Panc1 (cell line): ENCODE measurements at regions not wholly inside any gene's neighbourhood (a gene's known extent, or its start where the extent isn't known, plus 50 kb on each side); places are given as distances from the start of the nearest gene placed in this dataset.

Source experiments
- ATAC-seq: fragments of 200-7000 bp; cut with Tn5 transposase; 2 replicates; pipeline ENCODE4 v1.9.1; 2020; ENCODE audit warnings: mild to moderate bottlenecking, moderate library complexity
- BruUV-seq: library from RNA; stranded (reverse); fragments of 400-500 nt; replicated peaks from 2 replicates; lab custom pipeline; 2021; lab: Mats Ljungman, UMichigan
- CTCF ChIA-PET: fragments of 300-600 bp; sonication (Branson Sonifier 250); formaldehyde crosslinking; loops from one replicate; lab custom pipeline; 2022; ENCODE audit warnings: antibody characterized with exemption; lab: Charles Lee
- POLR2A ChIA-PET: fragments of 300-600 bp; sonication (Branson Sonifier 250); formaldehyde crosslinking; loops from one replicate; lab custom pipeline; 2022; ENCODE audit warnings: antibody characterized with exemption; lab: Charles Lee
- DNase-seq: peaks from one replicate; pipeline ENCODE4 v3.0.0-alpha.2; 2010; ENCODE audit warnings: low read depth, low spot score
- H3K27ac ChIP-seq: 2 replicates; pipeline ENCODE4 v1.5.1; 2011; ENCODE audit warnings: mild to moderate bottlenecking, low read length, inconsistent platforms
- H3K27me3 ChIP-seq: fragments of 200-500 bp; sonication (Bioruptor generic); 2 replicates; pipeline ENCODE4 v1.6.0; 2014; ENCODE audit warnings: low read length, inconsistent platforms; ENCODE audit not compliant: control insufficient read depth, insufficient read depth
- H3K36me3 ChIP-seq: fragments of 200-500 bp; sonication (Bioruptor generic); 2 replicates; pipeline ENCODE4 v1.5.1; 2014; ENCODE audit warnings: inconsistent platforms, mild to moderate bottlenecking, low read length, moderate library complexity; ENCODE audit not compliant: control insufficient read depth, insufficient read depth
- H3K4me1 ChIP-seq: 2 replicates; pipeline ENCODE4 v1.5.1; 2011; ENCODE audit warnings: inconsistent platforms, mild to moderate bottlenecking, low read length, moderate library complexity; ENCODE audit not compliant: control insufficient read depth, insufficient read depth
- H3K4me3 ChIP-seq, 2 experiments: 2 replicates each; pipeline ENCODE4 v1.5.1; 2011 to 2012; ENCODE audit warnings: low read depth in 2 of 2, low read length in 2 of 2, mild to moderate bottlenecking in 2 of 2, inconsistent platforms in 1 of 2, moderate library complexity in 1 of 2
- H3K9me3 ChIP-seq: fragments of 200-500 bp; sonication (Bioruptor generic); 2 replicates; pipeline ENCODE4 v1.5.1; 2014; ENCODE audit warnings: low read depth, mild to moderate bottlenecking, inconsistent platforms, low read length, moderate library complexity; ENCODE audit not compliant: control insufficient read depth, insufficient read depth
- POLR2AphosphoS5 ChIP-seq: IDR thresholded peaks from 2 replicates; pipeline ENCODE4 v1.6.1; 2012; ENCODE audit warnings: mild to moderate bottlenecking, low read depth, low read length, moderate library complexity
- SIN3A ChIP-seq: IDR thresholded peaks from 2 replicates; pipeline ENCODE4 v1.6.1; 2012; ENCODE audit warnings: low read depth, mild to moderate bottlenecking, low read length, moderate library complexity, borderline replicate concordance; ENCODE audit not compliant: insufficient read depth
- TCF7L2 ChIP-seq: IDR thresholded peaks from 2 replicates; pipeline ENCODE4 v1.6.1; 2011; ENCODE audit warnings: mild to moderate bottlenecking, low read depth, low read length, inconsistent platforms
- in situ Hi-C: cut with HindIII; loops from 2 replicates; pipeline ENCODE4 v1.10.0; 2016; ENCODE audit warnings: low sequenced_read_pairs, low pct_unique_long_range_greater_than_20kb
- intact Hi-C: fragments of 100-400 bp; cut with micrococcal nuclease; formaldehyde crosslinking; loops from one replicate; pipeline ENCODE4 v1.10.0; 2022; ENCODE audit not compliant: unreplicated experiment
- TF ChIP-seq, protein P1 (sequence below): fragments of 450-650 bp; IDR thresholded peaks from 2 replicates; pipeline ENCODE4 v1.5.1; 2017; ENCODE audit warnings: mild to moderate bottlenecking
- TF ChIP-seq, protein P2 (sequence below), 2 experiments: IDR thresholded peaks; 2 replicates each; pipeline ENCODE4 v1.6.1; 2011 to 2012; ENCODE audit warnings: low read depth in 2 of 2, control low read depth in 1 of 2, low read length in 1 of 2, mild to moderate bottlenecking in 1 of 2, moderate library complexity in 1 of 2; ENCODE audit not compliant: insufficient read depth in 1 of 2

DNA sequence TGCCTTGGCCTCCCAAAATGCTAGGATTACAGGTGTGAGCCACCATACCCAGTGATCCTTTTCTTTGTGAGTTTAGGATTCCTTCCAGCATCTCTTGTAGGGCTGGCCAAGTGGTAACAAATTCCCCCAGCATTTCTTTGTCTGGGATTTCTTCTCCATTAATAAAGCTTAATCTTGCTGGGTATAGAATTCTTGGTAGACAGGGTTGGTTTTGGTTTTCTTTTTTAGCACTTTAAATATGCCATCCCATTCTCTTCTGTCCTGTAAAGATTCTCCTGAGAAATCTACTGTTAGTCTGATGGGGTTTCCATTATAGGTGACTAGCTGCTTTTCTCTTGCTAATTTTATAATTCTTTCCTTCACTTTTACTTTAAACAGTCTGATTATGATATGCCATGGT is 173.0 kb upstream of the TOM1L1 start:
- CTCF ChIA-PET: no interaction called here
- BruUV-seq: no TSS peak

DNA sequence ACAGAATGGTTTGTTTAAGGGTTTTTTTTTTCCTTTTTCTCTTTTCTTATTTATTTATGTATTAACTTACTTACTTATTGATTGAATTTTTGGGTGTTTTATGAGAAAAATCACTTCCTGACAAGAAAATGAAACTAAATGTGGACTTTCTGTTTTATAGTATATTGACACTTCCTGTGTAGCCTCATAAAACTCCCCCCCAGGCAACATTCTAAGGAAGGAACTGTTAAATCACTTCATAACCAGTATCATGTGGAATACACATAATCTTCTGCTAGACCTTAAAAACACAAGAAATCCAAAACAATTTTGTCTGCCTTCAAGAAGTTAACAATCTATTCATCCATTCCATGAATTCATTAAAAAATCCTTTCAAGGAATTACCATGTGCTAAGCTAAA is 164.1 kb upstream of the TOM1L1 start:
- Histone ChIP-seq H3K4me1 (no peaks in the 10 kb centered on the region), H3K27me3 (no peaks in the 10 kb centered on the region), H3K9me3 (no peaks in the 10 kb centered on the region), H3K36me3 (no peaks in the 10 kb centered on the region), H3K27ac (no peak overlapping the region), H3K4me3 (no peak overlapping the region)
- CTCF ChIA-PET: no interaction called here
- no TSS peak for BruUV-seq
- POLR2A ChIA-PET: no interaction called here
- DNase-seq (no peak), ATAC-seq (no peak)
- in situ Hi-C loops: no loop called here
- TF ChIP-seq, protein P1, sequence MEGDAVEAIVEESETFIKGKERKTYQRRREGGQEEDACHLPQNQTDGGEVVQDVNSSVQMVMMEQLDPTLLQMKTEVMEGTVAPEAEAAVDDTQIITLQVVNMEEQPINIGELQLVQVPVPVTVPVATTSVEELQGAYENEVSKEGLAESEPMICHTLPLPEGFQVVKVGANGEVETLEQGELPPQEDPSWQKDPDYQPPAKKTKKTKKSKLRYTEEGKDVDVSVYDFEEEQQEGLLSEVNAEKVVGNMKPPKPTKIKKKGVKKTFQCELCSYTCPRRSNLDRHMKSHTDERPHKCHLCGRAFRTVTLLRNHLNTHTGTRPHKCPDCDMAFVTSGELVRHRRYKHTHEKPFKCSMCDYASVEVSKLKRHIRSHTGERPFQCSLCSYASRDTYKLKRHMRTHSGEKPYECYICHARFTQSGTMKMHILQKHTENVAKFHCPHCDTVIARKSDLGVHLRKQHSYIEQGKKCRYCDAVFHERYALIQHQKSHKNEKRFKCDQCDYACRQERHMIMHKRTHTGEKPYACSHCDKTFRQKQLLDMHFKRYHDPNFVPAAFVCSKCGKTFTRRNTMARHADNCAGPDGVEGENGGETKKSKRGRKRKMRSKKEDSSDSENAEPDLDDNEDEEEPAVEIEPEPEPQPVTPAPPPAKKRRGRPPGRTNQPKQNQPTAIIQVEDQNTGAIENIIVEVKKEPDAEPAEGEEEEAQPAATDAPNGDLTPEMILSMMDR: no peak
- no peak for TF ChIP-seq TCF7L2
- no peak for TF ChIP-seq POLR2AphosphoS5
- no peak for TF ChIP-seq SIN3A
- TF ChIP-seq, protein P2, sequence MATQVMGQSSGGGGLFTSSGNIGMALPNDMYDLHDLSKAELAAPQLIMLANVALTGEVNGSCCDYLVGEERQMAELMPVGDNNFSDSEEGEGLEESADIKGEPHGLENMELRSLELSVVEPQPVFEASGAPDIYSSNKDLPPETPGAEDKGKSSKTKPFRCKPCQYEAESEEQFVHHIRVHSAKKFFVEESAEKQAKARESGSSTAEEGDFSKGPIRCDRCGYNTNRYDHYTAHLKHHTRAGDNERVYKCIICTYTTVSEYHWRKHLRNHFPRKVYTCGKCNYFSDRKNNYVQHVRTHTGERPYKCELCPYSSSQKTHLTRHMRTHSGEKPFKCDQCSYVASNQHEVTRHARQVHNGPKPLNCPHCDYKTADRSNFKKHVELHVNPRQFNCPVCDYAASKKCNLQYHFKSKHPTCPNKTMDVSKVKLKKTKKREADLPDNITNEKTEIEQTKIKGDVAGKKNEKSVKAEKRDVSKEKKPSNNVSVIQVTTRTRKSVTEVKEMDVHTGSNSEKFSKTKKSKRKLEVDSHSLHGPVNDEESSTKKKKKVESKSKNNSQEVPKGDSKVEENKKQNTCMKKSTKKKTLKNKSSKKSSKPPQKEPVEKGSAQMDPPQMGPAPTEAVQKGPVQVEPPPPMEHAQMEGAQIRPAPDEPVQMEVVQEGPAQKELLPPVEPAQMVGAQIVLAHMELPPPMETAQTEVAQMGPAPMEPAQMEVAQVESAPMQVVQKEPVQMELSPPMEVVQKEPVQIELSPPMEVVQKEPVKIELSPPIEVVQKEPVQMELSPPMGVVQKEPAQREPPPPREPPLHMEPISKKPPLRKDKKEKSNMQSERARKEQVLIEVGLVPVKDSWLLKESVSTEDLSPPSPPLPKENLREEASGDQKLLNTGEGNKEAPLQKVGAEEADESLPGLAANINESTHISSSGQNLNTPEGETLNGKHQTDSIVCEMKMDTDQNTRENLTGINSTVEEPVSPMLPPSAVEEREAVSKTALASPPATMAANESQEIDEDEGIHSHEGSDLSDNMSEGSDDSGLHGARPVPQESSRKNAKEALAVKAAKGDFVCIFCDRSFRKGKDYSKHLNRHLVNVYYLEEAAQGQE (IDR thresholded peaks at IDR 0.05; ENCODE audit: insufficient read depth in 1 of 2, low read depth in 2 of 2, low read length in 1 of 2): no peak
- intact Hi-C loops: no loop called here

More for the DNA sequence above, 173.0 kb upstream of the TOM1L1 start:
- TF ChIP-seq, protein P1: no peak
- TF ChIP-seq TCF7L2: no peak
- TF ChIP-seq, protein P2 (IDR thresholded peaks at IDR 0.05; ENCODE audit: insufficient read depth in 1 of 2, low read depth in 2 of 2, low read length in 1 of 2): no peak
- TF ChIP-seq SIN3A: no peak
- TF ChIP-seq POLR2AphosphoS5: no peak
- POLR2A ChIA-PET: no interaction called here
- H3K36me3 ChIP-seq: no peaks in the 10 kb centered on the region
- in situ Hi-C loops (no loop called here), intact Hi-C loops (no loop called here)
- ATAC-seq (no peak), DNase-seq (no peak)
- H3K4me1 ChIP-seq: no peaks in the 10 kb centered on the region
- no peak overlapping the region for H3K4me3 ChIP-seq
- H3K9me3 ChIP-seq: no peaks in the 10 kb centered on the region
- H3K27ac ChIP-seq: no peak overlapping the region
- no peaks in the 10 kb centered on the region for H3K27me3 ChIP-seq
